ENCODE measurements at regions not wholly inside any gene's neighbourhood (a gene's known extent, or its start where the extent isn't known, plus 50 kb on each side); places are given as distances from the start of the nearest gene placed in this dataset.

DNA sequence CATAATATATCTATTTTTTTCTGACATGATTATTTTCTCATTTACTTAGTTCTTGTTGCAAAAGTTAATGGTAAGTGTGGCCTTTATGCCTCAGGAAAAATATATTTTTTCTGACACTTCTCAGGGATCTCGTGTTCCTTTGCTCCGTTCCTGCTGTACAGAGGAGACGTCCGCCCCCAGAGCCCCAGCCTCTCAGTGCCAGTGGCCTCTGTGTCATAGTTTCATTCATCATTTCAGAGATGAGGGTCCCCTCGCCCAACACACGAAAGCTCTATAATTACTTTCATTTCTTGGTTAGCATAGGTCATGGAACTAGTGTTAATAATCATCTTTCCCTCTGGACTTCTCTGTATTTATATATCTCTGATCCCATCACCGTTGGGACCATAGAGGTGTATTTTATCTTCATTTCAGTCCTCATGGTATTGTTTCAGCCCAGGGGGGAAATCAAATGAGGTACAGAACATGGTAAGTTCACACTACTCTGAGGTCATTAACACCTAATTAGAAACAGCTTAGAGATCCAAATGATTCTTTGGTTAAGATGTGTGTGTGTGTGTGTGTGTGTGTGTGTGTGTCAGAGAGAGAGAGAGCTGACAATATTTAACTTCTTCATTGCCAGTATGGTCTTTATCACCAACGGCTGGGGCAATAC, 631.1 kb upstream of the TENM3 start:
- Histone ChIP-seq H3K4me2 (ENCODE audit: low read depth, low read length) (no peak overlapping the region), H3K27ac (ENCODE audit: extremely low read length, insufficient read depth, low read length) (no peak overlapping the region), H3K9me3 (ENCODE audit: low read length) (no peaks in the 10 kb centered on the region), H3K79me2 (ENCODE audit: insufficient read depth, low read length) (no peaks in the 10 kb centered on the region), H3K4me1 (ENCODE audit: insufficient read depth, low read length) (no peaks in the 10 kb centered on the region), H4K20me1 (ENCODE audit: insufficient read depth, low read length) (no peaks in the 10 kb centered on the region), H2AFZ (ENCODE audit: low read length) (no peak overlapping the region), H3K4me3 (replicated peaks in 1 of 3; ENCODE audit: insufficient read depth in 1 of 3, low read depth in 2 of 3, low read length in 3 of 3) (no peak overlapping the region), H3K9ac (ENCODE audit: insufficient read depth, low read depth, low read length) (no peak overlapping the region), H3K27me3 (ENCODE audit: control insufficient read depth in 1 of 2, insufficient read depth in 2 of 2, low read length in 2 of 2) (no peaks in the 10 kb centered on the region; a peak in 1 of 5 replicates), H3K36me3 (replicated peaks in 1 of 2; ENCODE audit: control insufficient read depth in 1 of 2, insufficient read depth in 2 of 2, low read length in 2 of 2) (no peaks in the 10 kb centered on the region)
- no TSS peak for BruUV-seq (replicated peaks)
- no peak for FAIRE-seq
- ChIA-PET POLR2A (no interaction called here), CTCF (ENCODE audit: low intra/inter-chr PET ratio, low total read pairs) (no interaction called here)
- WGBS (ENCODE audit: low lambda C conversion rate) = 1% methylated on average over 8 of the region's 8 CpGs
- intact Hi-C loops (cut with micrococcal nuclease; ENCODE audit: unreplicated experiment) = no loop called here
- DNase-seq (ENCODE audit: low spot score) = no peak
- in situ Hi-C loops (cut with HindIII; ENCODE audit: extremely low pct_ligation_motif_present, low pct_unique_long_range_greater_than_20kb) = no loop called here
- TF ChIP-seq ZFP36L1 (CRISPR knock-in tag; IDR thresholded peaks at IDR 0.05) = no peak
- TF ChIP-seq POLR2AphosphoS5 (IDR thresholded peaks at IDR 0.05; ENCODE audit: low read depth, low read length) = no peak
- no peak for TF ChIP-seq NFKB2 (CRISPR knock-in tag; IDR thresholded peaks at IDR 0.05; ENCODE audit: borderline replicate concordance)
- no peak for TF ChIP-seq RFXAP (CRISPR knock-in tag; IDR thresholded peaks at IDR 0.05; ENCODE audit: borderline replicate concordance)
- no peak for TF ChIP-seq ASH2L (IDR thresholded peaks at IDR 0.05; ENCODE audit: insufficient read length, low read depth, low read length)
- TF ChIP-seq ZNF136 (CRISPR knock-in tag; IDR thresholded peaks at IDR 0.05; ENCODE audit: low read depth) = no peak
- TF ChIP-seq PHB2 (IDR thresholded peaks at IDR 0.05; ENCODE audit: partially characterized antibody) = no peak
- no peak for TF ChIP-seq SIN3A (IDR thresholded peaks at IDR 0.05; ENCODE audit: borderline replicate concordance, low read depth, low read length)
- TF ChIP-seq SAFB2 (CRISPR knock-in tag; IDR thresholded peaks at IDR 0.05; ENCODE audit: borderline replicate concordance, low read depth) = no peak
- no peak for TF ChIP-seq PLRG1 (conservative IDR thresholded peaks at IDR 0.05)
- TF ChIP-seq BHLHE40 (IDR thresholded peaks at IDR 0.05; ENCODE audit: low read length) = no peak
- TF ChIP-seq DNMT1 (CRISPR knock-in tag; IDR thresholded peaks at IDR 0.05) = no peak
- ATAC-seq = no peak

All from HepG2 (cell line).